Esophagus squamous epithelium (tissue), 4 donors: ENCODE measurements at regions not wholly inside any gene's neighbourhood (a gene's known extent, or its start where the extent isn't known, plus 50 kb on each side); places are given as distances from the start of the nearest gene placed in this dataset.

Source experiments
- CTCF ChIP-seq, 6 experiments: fragments of 450-650 bp in 4 of 6; fragments of 200-600 bp in 2 of 6; sonication (generic) in 2 of 6; IDR thresholded peaks; one replicate each; pipeline ENCODE4 v1.5.1; 2016 to 2019; ENCODE audit warnings: antibody characterized with exemption in 6 of 6, mild to moderate bottlenecking in 4 of 6, moderate library complexity in 4 of 6
- POLR2A ChIP-seq, 4 donors: fragments of 450-650 bp; IDR thresholded peaks; one replicate each; pipeline ENCODE4 v1.6.1; 2017; ENCODE audit warnings: antibody characterized with exemption in 4 of 4, mild to moderate bottlenecking in 4 of 4, moderate library complexity in 3 of 4

GRCh38 chr2:58919316-58919715 is 678.2 kb upstream of the FANCL start:
- TF ChIP-seq CTCF (IDR thresholded peaks at IDR 0.05), result no peak
- TF ChIP-seq POLR2A (IDR thresholded peaks at IDR 0.05), result no peak
